HCT116 (cell line): ENCODE measurements at regions not wholly inside any gene's neighbourhood (a gene's known extent, or its start where the extent isn't known, plus 50 kb on each side); places are given as distances from the start of the nearest gene placed in this dataset.

Experiments
- ATAC-seq: fragments of 200-7000 bp; cut with Tn5 transposase; 2 replicates; pipeline ENCODE4 v1.9.1; 2020; ENCODE audit warnings: mild to moderate bottlenecking, moderate library complexity
- BruUV-seq: library from RNA; stranded (reverse); fragments of 400-500 nt; replicated peaks from 2 replicates; lab custom pipeline; 2021; lab: Mats Ljungman, UMichigan
- CTCF ChIA-PET: fragments of 300-600 bp; sonication (Branson Sonifier 250); formaldehyde crosslinking; loops from one replicate; lab custom pipeline; 2021; ENCODE audit warnings: antibody characterized with exemption; lab: Charles Lee
- POLR2A ChIA-PET: fragments of 300-600, 350-600 bp; sonication (Branson Sonifier 250); formaldehyde crosslinking; loops from one replicate; lab custom pipeline; 2021; ENCODE audit warnings: antibody characterized with exemption; lab: Charles Lee
- RAD21 ChIA-PET, 2 experiments: fragments of 300-600 bp; sonication (Branson Sonifier 250); formaldehyde crosslinking; loops; one replicate each; lab custom pipeline; 2023; ENCODE audit warnings: low total read pairs in 2 of 2; ENCODE audit not compliant: uncharacterized antibody in 2 of 2, unreplicated experiment in 2 of 2, low non-redundant PET in 1 of 2; lab: Charles Lee
- DNase-seq: peaks from one replicate; pipeline ENCODE4 v3.0.0-alpha.2; 2010; ENCODE audit warnings: low read depth, low spot score
- H2AFZ ChIP-seq: fragments of 200-600 bp; shearing (Covaris generic), sonication (generic); 2 replicates; pipeline ENCODE4 v1.6.1; 2017; ENCODE audit warnings: low read depth, mixed run types, mixed read lengths, antibody characterized with exemption, low read length; ENCODE audit not compliant: poor library complexity, severe bottlenecking
- H3K27ac ChIP-seq: 2 replicates; pipeline ENCODE4 v1.5.1; 2012; ENCODE audit warnings: low read depth, low read length
- H3K27me3 ChIP-seq: fragments of 200-600 bp; sonication (generic); 2 replicates; pipeline ENCODE4 v1.6.1; 2016; ENCODE audit warnings: mixed run types, low read length, mixed read lengths; ENCODE audit not compliant: insufficient read depth
- H3K36me3 ChIP-seq, 2 experiments: fragments of 200-500 bp in 1 of 2; fragments of 200-600 bp in 1 of 2; sonication (Bioruptor generic) in 1 of 2; sonication (generic) in 1 of 2; 2 replicates each; pipeline versions ENCODE4 v1.5.1 to v1.6.1; 2014 to 2016; ENCODE audit warnings: low read length in 2 of 2, inconsistent platforms in 1 of 2, mixed read lengths in 1 of 2, mixed run types in 1 of 2; ENCODE audit not compliant: insufficient read depth in 2 of 2, control insufficient read depth in 1 of 2
- H3K4me1 ChIP-seq, 2 experiments: fragments of 200-600 bp in 1 of 2; sonication (generic) in 1 of 2; 2 replicates each; pipeline versions ENCODE4 v1.5.1 to v1.6.1; 2012 to 2017; ENCODE audit warnings: low read length in 2 of 2, inconsistent platforms in 1 of 2, mild to moderate bottlenecking in 1 of 2, mixed read lengths in 1 of 2, mixed run types in 1 of 2, moderate library complexity in 1 of 2; ENCODE audit not compliant: insufficient read depth in 2 of 2, control insufficient read depth in 1 of 2
- H3K4me2 ChIP-seq: fragments of 200-600 bp; sonication (generic); 2 replicates; pipeline ENCODE4 v1.6.1; 2017; ENCODE audit warnings: mixed run types, low read length, mixed read lengths
- H3K4me3 ChIP-seq, 2 experiments: fragments of 200-600 bp in 1 of 2; sonication (generic) in 1 of 2; replicated peaks in 1 of 2; 2 replicates each; pipeline ENCODE4 v1.5.1; 2011 to 2016; ENCODE audit warnings: low read length in 2 of 2, control low read depth in 1 of 2, low read depth in 1 of 2, mild to moderate bottlenecking in 1 of 2, mixed read lengths in 1 of 2, mixed run types in 1 of 2
- H3K79me2 ChIP-seq: fragments of 200-600 bp; sonication (generic); 2 replicates; pipeline ENCODE4 v1.6.1; 2017; ENCODE audit warnings: mild to moderate bottlenecking, mixed run types, low read length, moderate library complexity, mixed read lengths; ENCODE audit not compliant: insufficient read depth
- H3K9ac ChIP-seq: fragments of 200-600 bp; sonication (generic); 2 replicates; pipeline ENCODE4 v1.6.1; 2016; ENCODE audit warnings: low read length, mixed read lengths
- H3K9me2 ChIP-seq: fragments of 200-600 bp; sonication (generic), shearing (Covaris generic); 2 replicates; pipeline ENCODE4 v1.6.1; 2017; ENCODE audit warnings: mixed run types, mild to moderate bottlenecking, moderate library complexity; ENCODE audit not compliant: insufficient read depth
- H3K9me3 ChIP-seq, 2 experiments: fragments of 200-500 bp in 1 of 2; fragments of 200-600 bp in 1 of 2; sonication (Bioruptor generic) in 1 of 2; sonication (generic) in 1 of 2; 2 replicates each; pipeline ENCODE4 v1.6.1; 2014 to 2017; ENCODE audit warnings: low read length in 2 of 2, mixed read lengths in 2 of 2, inconsistent platforms in 1 of 2, low read depth in 1 of 2, mild to moderate bottlenecking in 1 of 2, mixed run types in 1 of 2, moderate library complexity in 1 of 2; ENCODE audit not compliant: control insufficient read depth in 1 of 2, insufficient read depth in 1 of 2
- H4K20me1 ChIP-seq: fragments of 200-600 bp; sonication (generic), shearing (Covaris generic); 2 replicates; pipeline ENCODE4 v1.6.1; 2017; ENCODE audit warnings: mixed run types, mild to moderate bottlenecking, moderate library complexity; ENCODE audit not compliant: insufficient read depth
- ATF3 ChIP-seq: IDR thresholded peaks from 2 replicates; pipeline ENCODE4 v1.6.1; 2012
- EGR1 ChIP-seq: IDR thresholded peaks from 2 replicates; pipeline ENCODE4 v1.6.1; 2012; ENCODE audit warnings: low read depth
- ELF1 ChIP-seq: IDR thresholded peaks from 2 replicates; pipeline ENCODE4 v1.6.1; 2012; ENCODE audit warnings: low read depth, borderline replicate concordance
- JUND ChIP-seq: IDR thresholded peaks from 2 replicates; pipeline ENCODE4 v1.6.1; 2012
- MAX ChIP-seq: IDR thresholded peaks from 2 replicates; pipeline ENCODE4 v1.6.1; 2012
- POLR2A ChIP-seq: IDR thresholded peaks from 2 replicates; pipeline ENCODE4 v1.7.0; 2011; ENCODE audit warnings: borderline replicate concordance; ENCODE audit not compliant: insufficient read depth, insufficient read length; ENCODE audit errors: extremely low read depth
- REST ChIP-seq: IDR thresholded peaks from 2 replicates; pipeline ENCODE4 v1.6.1; 2012; ENCODE audit warnings: low read depth
- SIN3A ChIP-seq: IDR thresholded peaks from 2 replicates; pipeline ENCODE4 v1.6.1; 2012; ENCODE audit warnings: low read depth
- SP1 ChIP-seq: IDR thresholded peaks from 2 replicates; pipeline ENCODE4 v1.6.1; 2012; ENCODE audit warnings: low read depth
- SRF ChIP-seq: IDR thresholded peaks from 2 replicates; pipeline ENCODE4 v1.6.1; 2012; ENCODE audit warnings: low read depth
- YY1 ChIP-seq: IDR thresholded peaks from 2 replicates; pipeline ENCODE4 v1.6.1; 2011; ENCODE audit warnings: low read length, low read depth, moderate library complexity, mild to moderate bottlenecking; ENCODE audit not compliant: insufficient replicate concordance; ENCODE audit errors: extremely low read depth
- ZBTB33 ChIP-seq: IDR thresholded peaks from 2 replicates; pipeline ENCODE4 v1.6.1; 2011; ENCODE audit warnings: mild to moderate bottlenecking, low read length, moderate library complexity; ENCODE audit not compliant: insufficient replicate concordance; ENCODE audit errors: extremely low read depth
- intact Hi-C: fragments of 100-400 bp; cut with micrococcal nuclease; formaldehyde crosslinking; loops from 2 replicates; pipeline ENCODE4 v1.10.0; 2022

GRCh38 chr1:199719156-199719842 is 308.2 kb upstream of the NR5A2 start:
- no peak overlapping the region for H3K4me2 ChIP-seq
- ChIA-PET POLR2A (no interaction called here), RAD21 (no interaction called here), CTCF (no interaction called here)
- no peaks in the 10 kb centered on the region for H3K4me1 ChIP-seq
- no peaks in the 10 kb centered on the region for H3K27me3 ChIP-seq
- no peaks in the 10 kb centered on the region for H3K9me3 ChIP-seq
- H3K9me2 ChIP-seq, result no peaks in the 10 kb centered on the region
- BruUV-seq, result no TSS peak
- no peak for ATAC-seq
- H2AFZ ChIP-seq, result no peak overlapping the region
- no peak for TF ChIP-seq JUND
- no peak for TF ChIP-seq ZBTB33
- TF ChIP-seq SIN3A, result no peak
- TF ChIP-seq YY1, result no peak
- TF ChIP-seq SRF, result no peak
- no peak for TF ChIP-seq EGR1
- no peak for TF ChIP-seq ATF3
- no peak for TF ChIP-seq REST
- TF ChIP-seq POLR2A, result no peak
- no peak for TF ChIP-seq MAX
- TF ChIP-seq SP1, result no peak
- no peak for TF ChIP-seq ELF1
- H3K4me3 ChIP-seq, result no peak overlapping the region
- intact Hi-C loops, result no loop called here
- no peaks in the 10 kb centered on the region for H3K79me2 ChIP-seq
- no peak for DNase-seq
- no peaks in the 10 kb centered on the region for H3K36me3 ChIP-seq
- H4K20me1 ChIP-seq, result no peaks in the 10 kb centered on the region
- no peak overlapping the region for H3K27ac ChIP-seq
- H3K9ac ChIP-seq, result no peak overlapping the region
